Prostate gland (tissue), 2 donors: ENCODE measurements at regions not wholly inside any gene's neighbourhood (a gene's known extent, or its start where the extent isn't known, plus 50 kb on each side); places are given as distances from the start of the nearest gene placed in this dataset.

Experiments used
- POLR2A ChIP-seq: fragments of 450-650 bp; IDR thresholded peaks from one replicate; pipeline ENCODE4 v1.6.1; 2016; ENCODE audit warnings: antibody characterized with exemption, mild to moderate bottlenecking
- TF ChIP-seq, protein P1 (sequence below), 4 experiments: fragments of 200-600 bp in 2 of 4; fragments of 450-650 bp in 2 of 4; sonication (generic) in 2 of 4; IDR thresholded peaks; 1 replicate in 3 of 4; 2 replicates in 1 of 4; pipeline ENCODE4 v1.5.1; 2016 to 2019; ENCODE audit warnings: antibody characterized with exemption in 4 of 4, mild to moderate bottlenecking in 2 of 4, moderate library complexity in 2 of 4

DNA sequence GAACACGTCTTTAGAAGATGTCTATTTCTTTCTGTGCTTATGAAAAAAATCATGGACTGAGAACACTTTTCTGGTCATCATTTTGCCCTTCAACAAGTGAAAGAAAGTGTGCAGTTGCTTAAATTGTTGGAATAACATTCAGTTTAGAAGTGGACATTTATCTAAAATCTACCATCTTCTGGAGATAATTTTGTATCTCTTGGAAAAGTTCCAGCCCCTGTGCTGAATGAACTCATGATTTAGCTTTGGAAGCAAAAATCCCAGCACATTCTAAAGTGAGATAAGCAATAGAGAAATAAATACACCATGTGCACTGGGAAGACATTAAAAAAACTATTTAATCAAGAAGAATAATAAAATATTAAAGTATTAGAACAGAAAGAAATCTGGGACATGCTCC is 1420.8 kb upstream of the SLC10A2 start:
- TF ChIP-seq, protein P1, sequence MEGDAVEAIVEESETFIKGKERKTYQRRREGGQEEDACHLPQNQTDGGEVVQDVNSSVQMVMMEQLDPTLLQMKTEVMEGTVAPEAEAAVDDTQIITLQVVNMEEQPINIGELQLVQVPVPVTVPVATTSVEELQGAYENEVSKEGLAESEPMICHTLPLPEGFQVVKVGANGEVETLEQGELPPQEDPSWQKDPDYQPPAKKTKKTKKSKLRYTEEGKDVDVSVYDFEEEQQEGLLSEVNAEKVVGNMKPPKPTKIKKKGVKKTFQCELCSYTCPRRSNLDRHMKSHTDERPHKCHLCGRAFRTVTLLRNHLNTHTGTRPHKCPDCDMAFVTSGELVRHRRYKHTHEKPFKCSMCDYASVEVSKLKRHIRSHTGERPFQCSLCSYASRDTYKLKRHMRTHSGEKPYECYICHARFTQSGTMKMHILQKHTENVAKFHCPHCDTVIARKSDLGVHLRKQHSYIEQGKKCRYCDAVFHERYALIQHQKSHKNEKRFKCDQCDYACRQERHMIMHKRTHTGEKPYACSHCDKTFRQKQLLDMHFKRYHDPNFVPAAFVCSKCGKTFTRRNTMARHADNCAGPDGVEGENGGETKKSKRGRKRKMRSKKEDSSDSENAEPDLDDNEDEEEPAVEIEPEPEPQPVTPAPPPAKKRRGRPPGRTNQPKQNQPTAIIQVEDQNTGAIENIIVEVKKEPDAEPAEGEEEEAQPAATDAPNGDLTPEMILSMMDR (IDR thresholded peaks at IDR 0.05) = no peak
- no peak for TF ChIP-seq POLR2A
